Uterus (tissue), 3 donors: ENCODE measurements at regions not wholly inside any gene's neighbourhood (a gene's known extent, or its start where the extent isn't known, plus 50 kb on each side); places are given as distances from the start of the nearest gene placed in this dataset.

ENCODE experiments used
- DNase-seq, 2 donors: peaks; one replicate each; pipeline ENCODE4 v3.0.0-alpha.2; 2019 to 2020
- H3K27ac ChIP-seq, 2 donors: fragments of 200-600 bp; sonication (generic); 1 replicate in 1 of 2; 2 replicates in 1 of 2; pipeline ENCODE4 v1.5.1; 2016 to 2018
- H3K27me3 ChIP-seq, 2 donors: fragments of 200-600 bp; sonication (generic); one replicate each; pipeline ENCODE4 v1.5.1; 2018 to 2019; ENCODE audit warnings: control low read depth in 1 of 2
- H3K36me3 ChIP-seq, 2 donors: fragments of 200-600 bp; sonication (generic); one replicate each; pipeline ENCODE4 v1.5.1; 2019; ENCODE audit warnings: control low read depth in 1 of 2
- H3K4me1 ChIP-seq, 2 donors: fragments of 200-600 bp; sonication (generic); one replicate each; pipeline ENCODE4 v1.5.1; 2018 to 2019; ENCODE audit warnings: control low read depth in 1 of 2
- H3K4me3 ChIP-seq, 2 donors: fragments of 200-600 bp; sonication (generic); 1 replicate in 1 of 2; 2 replicates in 1 of 2; pipeline ENCODE4 v1.5.1; 2018 to 2019; ENCODE audit warnings: mild to moderate bottlenecking in 1 of 2
- H3K9me3 ChIP-seq, 2 donors: fragments of 200-600 bp; sonication (generic); one replicate each; pipeline ENCODE4 v1.5.1; 2019; ENCODE audit warnings: control low read depth in 1 of 2
- POLR2A ChIP-seq, 2 donors: fragments of 450-650 bp; IDR thresholded peaks; one replicate each; pipeline ENCODE4 v1.6.1; 2016; ENCODE audit warnings: antibody characterized with exemption in 2 of 2, mild to moderate bottlenecking in 1 of 2, moderate library complexity in 1 of 2
- intact Hi-C: fragments of 100-400 bp; cut with DNase I; formaldehyde crosslinking; loops from one replicate; pipeline ENCODE4 v1.15.1; 2023; ENCODE audit warnings: low total_unique reads
- TF ChIP-seq, protein P1 (sequence below), 4 experiments: fragments of 200-600 bp in 2 of 4; fragments of 450-650 bp in 2 of 4; sonication (generic) in 2 of 4; IDR thresholded peaks; one replicate each; pipeline ENCODE4 v1.5.1; 2016 to 2019; ENCODE audit warnings: antibody characterized with exemption in 4 of 4, mild to moderate bottlenecking in 2 of 4, moderate library complexity in 1 of 4
- donor health status: DM: yes; HTN: yes; CAD: no.

DNA sequence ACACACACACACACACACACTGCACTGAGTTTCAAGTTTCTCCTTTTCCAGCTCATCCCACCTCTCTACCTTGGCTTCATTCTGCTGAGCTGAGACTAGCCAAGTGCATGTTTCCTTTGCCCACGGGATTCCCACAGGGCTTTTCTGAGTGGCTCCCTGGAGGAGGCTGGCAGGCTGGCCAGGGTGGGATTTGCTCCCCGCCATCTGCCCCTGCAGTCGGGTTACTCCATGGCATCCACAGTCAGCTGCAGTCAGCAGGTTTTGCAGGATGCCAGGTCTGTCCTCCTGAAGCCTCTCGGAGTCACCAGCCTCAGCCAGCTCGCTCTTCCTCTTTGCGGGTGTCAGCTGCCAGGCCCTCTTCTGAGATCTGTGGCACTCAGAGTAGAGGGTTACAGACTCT is 783.7 kb upstream of the SOX11 start:
- H3K27ac ChIP-seq, result no peak overlapping the region
- no peak overlapping the region for H3K4me3 ChIP-seq
- no peaks in the 10 kb centered on the region for H3K9me3 ChIP-seq
- no peak for DNase-seq
- intact Hi-C loops, result no loop called here
- H3K36me3 ChIP-seq, result no peaks in the 10 kb centered on the region
- TF ChIP-seq, protein P1, sequence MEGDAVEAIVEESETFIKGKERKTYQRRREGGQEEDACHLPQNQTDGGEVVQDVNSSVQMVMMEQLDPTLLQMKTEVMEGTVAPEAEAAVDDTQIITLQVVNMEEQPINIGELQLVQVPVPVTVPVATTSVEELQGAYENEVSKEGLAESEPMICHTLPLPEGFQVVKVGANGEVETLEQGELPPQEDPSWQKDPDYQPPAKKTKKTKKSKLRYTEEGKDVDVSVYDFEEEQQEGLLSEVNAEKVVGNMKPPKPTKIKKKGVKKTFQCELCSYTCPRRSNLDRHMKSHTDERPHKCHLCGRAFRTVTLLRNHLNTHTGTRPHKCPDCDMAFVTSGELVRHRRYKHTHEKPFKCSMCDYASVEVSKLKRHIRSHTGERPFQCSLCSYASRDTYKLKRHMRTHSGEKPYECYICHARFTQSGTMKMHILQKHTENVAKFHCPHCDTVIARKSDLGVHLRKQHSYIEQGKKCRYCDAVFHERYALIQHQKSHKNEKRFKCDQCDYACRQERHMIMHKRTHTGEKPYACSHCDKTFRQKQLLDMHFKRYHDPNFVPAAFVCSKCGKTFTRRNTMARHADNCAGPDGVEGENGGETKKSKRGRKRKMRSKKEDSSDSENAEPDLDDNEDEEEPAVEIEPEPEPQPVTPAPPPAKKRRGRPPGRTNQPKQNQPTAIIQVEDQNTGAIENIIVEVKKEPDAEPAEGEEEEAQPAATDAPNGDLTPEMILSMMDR (IDR thresholded peaks at IDR 0.05), result no peak
- TF ChIP-seq POLR2A (IDR thresholded peaks at IDR 0.05), result no peak
- H3K27me3 ChIP-seq, result no peaks in the 10 kb centered on the region
- no peaks in the 10 kb centered on the region for H3K4me1 ChIP-seq

DNA sequence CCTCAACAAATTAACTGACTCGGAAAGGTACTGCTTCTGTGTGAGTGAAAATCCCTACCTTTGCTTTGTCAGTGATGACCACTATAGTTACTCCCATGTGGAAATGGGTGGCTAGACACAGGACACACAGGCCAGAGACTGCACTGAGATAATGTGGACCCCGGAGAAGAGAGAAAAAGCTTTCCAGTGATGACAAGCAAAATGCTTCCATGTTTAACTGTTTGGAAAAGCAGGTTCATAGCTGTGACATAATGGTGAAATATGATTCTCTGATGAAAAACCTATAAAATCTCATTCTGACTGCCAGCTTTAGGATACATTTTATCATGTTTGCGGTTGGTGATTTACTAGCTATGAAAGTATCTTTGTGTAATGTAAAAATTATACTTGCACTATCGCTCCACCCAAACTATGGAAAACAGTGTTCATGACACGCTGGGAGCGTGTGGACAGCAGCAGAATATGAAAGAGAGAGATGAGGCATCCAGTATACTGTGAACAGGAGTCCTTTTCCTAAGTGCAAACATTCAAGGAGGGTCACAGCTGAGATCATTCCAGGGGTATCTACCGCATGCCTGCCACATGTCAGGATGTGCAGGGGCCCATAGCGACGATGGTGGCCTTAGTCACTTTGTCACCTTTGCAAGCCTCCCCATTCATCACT is 782.7 kb upstream of the SOX11 start:
- Histone ChIP-seq H3K27me3 (no peaks in the 10 kb centered on the region), H3K4me1 (no peaks in the 10 kb centered on the region), H3K36me3 (no peaks in the 10 kb centered on the region), H3K4me3 (no peak overlapping the region), H3K9me3 (no peaks in the 10 kb centered on the region), H3K27ac (no peak overlapping the region)
- DNase-seq, result no peak
- no peak for TF ChIP-seq POLR2A (IDR thresholded peaks at IDR 0.05)
- TF ChIP-seq, protein P1 (IDR thresholded peaks at IDR 0.05), result no peak
- intact Hi-C loops, result no loop called here

DNA sequence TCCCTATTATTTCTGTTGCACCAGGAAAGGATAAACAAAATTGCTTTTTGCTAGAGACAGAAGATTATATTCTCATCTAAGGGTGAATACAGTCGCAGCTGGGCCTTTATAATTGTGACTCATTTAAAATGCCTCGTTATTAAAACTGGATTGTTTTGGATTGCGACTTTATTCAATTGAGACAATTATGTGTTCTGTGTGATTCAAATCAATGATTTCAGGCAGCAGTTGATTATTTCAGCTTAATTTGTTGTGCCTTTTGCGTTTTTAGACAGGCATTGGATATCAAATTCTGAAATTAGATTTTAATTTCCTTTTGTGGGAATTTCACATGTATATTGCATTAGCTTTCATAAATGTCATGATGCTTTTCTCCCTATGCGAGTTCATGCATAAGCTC is 778.1 kb upstream of the SOX11 start:
- no peaks in the 10 kb centered on the region for H3K27me3 ChIP-seq
- H3K27ac ChIP-seq, result no peak overlapping the region
- intact Hi-C loops, result no loop called here
- no peak for DNase-seq
- TF ChIP-seq, protein P1 (IDR thresholded peaks at IDR 0.05), result no peak
- TF ChIP-seq POLR2A (IDR thresholded peaks at IDR 0.05), result no peak
- no peaks in the 10 kb centered on the region for H3K4me1 ChIP-seq
- no peaks in the 10 kb centered on the region for H3K9me3 ChIP-seq
- H3K36me3 ChIP-seq, result no peaks in the 10 kb centered on the region
- no peak overlapping the region for H3K4me3 ChIP-seq

DNA sequence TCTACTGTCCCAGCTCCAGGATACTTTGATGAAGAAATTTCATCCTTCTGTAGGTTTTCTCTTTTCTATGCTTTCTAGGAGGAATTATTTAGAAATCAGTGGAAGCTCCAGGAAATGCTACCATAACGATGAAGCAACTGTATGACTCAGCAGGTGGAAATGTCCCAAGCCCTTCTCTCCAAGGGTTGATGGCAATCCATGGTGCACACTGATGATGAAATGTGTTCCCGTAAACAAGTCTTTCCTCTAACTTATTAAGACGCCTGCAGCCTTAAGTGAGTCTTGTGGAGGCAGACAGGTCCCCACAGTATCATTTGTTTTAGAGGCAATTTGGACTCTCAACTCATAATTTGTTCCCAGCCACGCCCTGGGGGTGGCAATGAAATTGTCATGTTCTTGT is 777.6 kb upstream of the SOX11 start:
- intact Hi-C loops, result no loop called here
- Histone ChIP-seq H3K4me3 (no peak overlapping the region), H3K36me3 (no peaks in the 10 kb centered on the region), H3K9me3 (no peaks in the 10 kb centered on the region), H3K4me1 (no peaks in the 10 kb centered on the region), H3K27ac (no peak overlapping the region), H3K27me3 (no peaks in the 10 kb centered on the region)
- no peak for DNase-seq
- TF ChIP-seq POLR2A (IDR thresholded peaks at IDR 0.05), result no peak
- TF ChIP-seq, protein P1 (IDR thresholded peaks at IDR 0.05), result no peak

DNA sequence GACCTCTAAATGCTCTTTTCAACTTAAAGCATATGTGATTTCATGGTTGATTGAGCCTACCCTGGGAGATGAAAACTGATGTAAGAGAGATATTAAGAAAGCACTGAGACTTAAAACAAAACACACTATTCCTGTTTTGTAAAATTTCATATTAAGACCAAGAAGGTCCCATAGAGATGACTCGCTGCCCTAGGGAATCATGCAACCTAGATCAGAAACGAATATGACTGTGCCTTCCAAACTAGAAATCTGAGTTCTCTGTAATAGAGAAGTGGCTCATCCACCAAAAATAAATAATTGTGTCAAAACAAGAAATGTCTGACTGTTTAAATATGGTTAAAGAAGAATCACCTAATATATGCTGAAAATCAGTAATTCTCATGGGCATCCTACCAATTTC is 776.8 kb upstream of the SOX11 start:
- DNase-seq, result no peak
- Histone ChIP-seq H3K4me3 (no peak overlapping the region), H3K27ac (no peak overlapping the region), H3K4me1 (no peaks in the 10 kb centered on the region), H3K27me3 (no peaks in the 10 kb centered on the region), H3K9me3 (no peaks in the 10 kb centered on the region), H3K36me3 (no peaks in the 10 kb centered on the region)
- TF ChIP-seq, protein P1 (IDR thresholded peaks at IDR 0.05), result no peak
- TF ChIP-seq POLR2A (IDR thresholded peaks at IDR 0.05), result no peak
- intact Hi-C loops, result no loop called here
